Right cardiac atrium (tissue), 5 donors: ENCODE measurements at regions not wholly inside any gene's neighbourhood (a gene's known extent, or its start where the extent isn't known, plus 50 kb on each side); places are given as distances from the start of the nearest gene placed in this dataset.

ENCODE experiments used
- ATAC-seq, 2 donors: fragments of 200-7000 bp; cut with Tn5 transposase; one replicate each; pipeline versions ENCODE4 v1.8.0 to v1.9.1; 2020; ENCODE audit warnings: moderate library complexity in 2 of 2, mild to moderate bottlenecking in 1 of 2
- DNase-seq, 3 donors: peaks; one replicate each; pipeline ENCODE4 v3.0.0-alpha.2; 2020
- H3K27ac ChIP-seq: one replicate; pipeline ENCODE4 v1.5.1; 2013; ENCODE audit warnings: mild to moderate bottlenecking, low read length, control low read depth, moderate library complexity
- H3K27me3 ChIP-seq: one replicate; pipeline ENCODE4 v1.6.1; 2013; ENCODE audit not compliant: control insufficient read depth, insufficient read depth
- H3K4me1 ChIP-seq: one replicate; pipeline ENCODE4 v1.6.1; 2013; ENCODE audit warnings: low read length; ENCODE audit not compliant: control insufficient read depth, insufficient read depth
- H3K4me3 ChIP-seq: one replicate; pipeline ENCODE4 v1.5.1; 2013; ENCODE audit warnings: low read length, control low read depth
- H3K9me3 ChIP-seq: one replicate; pipeline ENCODE4 v1.6.1; 2013; ENCODE audit warnings: low read length; ENCODE audit not compliant: control insufficient read depth
- WGBS: extraction: QIAGEN DNeasy Blood & Tissue Kit; methylation state at CpG from one replicate; pipeline ENCODE4 v1.1.7; 2013; 5-methylcytosine and 5-hydroxymethylcytosine counted together
- intact Hi-C, 4 donors: fragments of 100-400 bp; cut with DNase I; formaldehyde crosslinking; loops; one replicate each; pipeline versions ENCODE4 v1.11.0 to v1.14.0; 2022 to 2023
- donor health status: healthy with polysubstance abuse.
- donor health status: DM: no; HTN: yes; CAD: no.
- donor health status: DM: no; HTN: no; CAD: no.
- donor health status: DM: no; HTN: yes; CAD: no; lungs with severe emphysema.
- donor health status: DM: yes; HTN: yes; CAD: no.

DNA sequence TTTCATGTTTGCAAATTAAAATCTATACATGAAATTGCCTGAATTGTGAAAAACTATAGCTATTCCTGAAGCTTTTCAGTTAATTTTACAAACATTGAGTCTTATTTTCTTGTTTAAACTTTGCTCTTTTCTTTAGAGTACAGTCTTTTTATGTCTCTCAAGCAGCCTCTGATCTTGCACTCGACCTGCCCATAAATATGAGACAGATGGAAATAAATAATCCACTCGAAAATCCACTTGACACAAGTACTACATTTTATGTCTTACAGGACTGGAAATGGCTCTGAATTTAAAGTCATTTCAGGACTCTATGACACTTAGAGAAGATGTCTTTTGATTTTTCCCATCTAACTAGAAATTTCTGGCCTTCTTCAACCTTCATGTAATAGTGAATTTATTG, 283.8 kb downstream of the USP25 start:
- ATAC-seq = no peak
- Histone ChIP-seq H3K9me3 (no peaks in the 10 kb centered on the region), H3K4me1 (no peaks in the 10 kb centered on the region), H3K27me3 (no peaks in the 10 kb centered on the region), H3K27ac (no peak overlapping the region), H3K4me3 (no peak overlapping the region)
- no peak for DNase-seq
- WGBS = 65% methylated on average over 2 of the region's 2 CpGs
- intact Hi-C loops = no loop called here

DNA sequence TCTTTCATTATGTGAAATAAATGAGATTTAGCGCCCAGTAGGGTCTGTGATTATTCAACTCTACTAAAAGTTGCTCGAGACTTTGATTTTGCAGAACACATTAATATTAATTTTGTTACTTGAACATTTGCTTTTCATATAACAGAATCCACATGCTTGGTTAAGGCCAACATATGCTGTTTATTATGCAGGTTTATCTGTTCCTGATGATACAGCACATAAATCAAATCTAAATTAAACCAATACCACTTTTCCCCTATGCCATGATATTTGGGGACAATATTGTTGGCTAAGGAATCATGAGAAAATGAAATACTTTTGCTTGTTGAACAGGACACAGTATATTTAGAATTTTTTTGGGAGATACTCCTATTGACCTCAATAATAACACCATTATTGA, 291.1 kb downstream of the USP25 start:
- Histone ChIP-seq H3K27ac (no peak overlapping the region), H3K4me1 (no peaks in the 10 kb centered on the region), H3K27me3 (no peaks in the 10 kb centered on the region), H3K4me3 (no peak overlapping the region), H3K9me3 (no peaks in the 10 kb centered on the region)
- 91% methylated on average over 2 of the region's 2 CpGs for WGBS
- ATAC-seq (no peak), DNase-seq (no peak)
- intact Hi-C loops = no loop called here

DNA sequence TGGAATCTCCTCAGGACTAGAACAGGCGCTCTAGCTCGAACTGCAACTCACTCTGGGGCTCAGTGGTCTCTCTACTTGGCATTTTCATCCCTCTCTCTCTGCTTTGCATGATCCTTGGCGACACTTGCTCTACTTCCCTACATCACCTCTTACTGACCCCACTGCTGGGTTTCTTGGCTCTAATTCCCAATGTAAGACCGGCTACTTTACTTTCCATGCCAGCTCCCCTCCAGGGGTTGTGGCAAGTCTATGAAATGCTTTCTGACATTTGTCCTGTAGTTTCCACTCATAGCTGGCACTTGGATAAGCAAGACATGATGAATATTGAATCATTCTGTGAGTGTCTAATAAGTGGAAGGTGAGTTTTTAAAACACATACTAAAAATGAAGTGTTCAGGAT, 292.3 kb downstream of the USP25 start:
- Histone ChIP-seq H3K27me3 (no peaks in the 10 kb centered on the region), H3K4me1 (no peaks in the 10 kb centered on the region), H3K9me3 (no peaks in the 10 kb centered on the region), H3K4me3 (no peak overlapping the region), H3K27ac (no peak overlapping the region)
- DNase-seq = no peak
- 85% methylated on average over 4 of the region's 4 CpGs for WGBS
- intact Hi-C loops = no loop called here
- no peak for ATAC-seq

- H3K9me3 ChIP-seq = no peaks in the 10 kb centered on the region
- intact Hi-C loops = no loop called here
- H3K4me3 ChIP-seq = no peak overlapping the region
- ATAC-seq (no peak), DNase-seq (no peak)
- H3K27me3 ChIP-seq = no peaks in the 10 kb centered on the region
- no peak overlapping the region for H3K27ac ChIP-seq
- 62% methylated on average over 3 of the region's 3 CpGs for WGBS
- H3K4me1 ChIP-seq = no peaks in the 10 kb centered on the region
Measured at GRCh38 chr21:16022921-16023320, 293.1 kb downstream of the USP25 start.

DNA sequence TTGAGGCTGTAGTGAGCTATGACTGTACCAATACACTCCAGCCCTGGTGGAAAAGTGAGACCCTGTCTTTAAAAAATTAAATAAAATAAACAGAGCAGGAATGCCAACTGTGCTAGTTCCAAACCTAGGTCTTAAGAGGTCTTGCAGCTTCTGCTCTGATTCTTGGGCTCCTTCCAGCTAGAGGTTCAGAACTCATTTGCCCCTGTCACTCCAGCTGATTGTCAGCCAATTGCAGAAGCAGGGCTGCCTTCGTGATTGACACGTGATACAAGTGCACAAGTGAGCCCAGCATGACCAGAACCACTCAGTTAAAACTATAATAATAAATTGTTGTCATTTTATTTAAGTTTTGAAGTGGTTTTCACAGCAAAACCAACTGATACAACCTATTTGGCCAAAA, 298.4 kb downstream of the USP25 start:
- no peaks in the 10 kb centered on the region for H3K9me3 ChIP-seq
- no peaks in the 10 kb centered on the region for H3K27me3 ChIP-seq
- intact Hi-C loops = no loop called here
- no peak for ATAC-seq
- no peak for DNase-seq
- H3K27ac ChIP-seq = no peak overlapping the region
- 86% methylated on average over 2 of the region's 2 CpGs for WGBS
- H3K4me1 ChIP-seq = no peaks in the 10 kb centered on the region
- no peak overlapping the region for H3K4me3 ChIP-seq

GRCh38 chr21:16028941-16029464, 299.2 kb downstream of the USP25 start:
- Histone ChIP-seq H3K27me3 (no peaks in the 10 kb centered on the region), H3K4me1 (no peaks in the 10 kb centered on the region), H3K4me3 (no peak overlapping the region), H3K27ac (no peak overlapping the region), H3K9me3 (no peaks in the 10 kb centered on the region)
- WGBS = 69% methylated on average over 2 of the region's 2 CpGs
- DNase-seq (no peak), ATAC-seq (no peak)
- intact Hi-C loops = no loop called here

DNA sequence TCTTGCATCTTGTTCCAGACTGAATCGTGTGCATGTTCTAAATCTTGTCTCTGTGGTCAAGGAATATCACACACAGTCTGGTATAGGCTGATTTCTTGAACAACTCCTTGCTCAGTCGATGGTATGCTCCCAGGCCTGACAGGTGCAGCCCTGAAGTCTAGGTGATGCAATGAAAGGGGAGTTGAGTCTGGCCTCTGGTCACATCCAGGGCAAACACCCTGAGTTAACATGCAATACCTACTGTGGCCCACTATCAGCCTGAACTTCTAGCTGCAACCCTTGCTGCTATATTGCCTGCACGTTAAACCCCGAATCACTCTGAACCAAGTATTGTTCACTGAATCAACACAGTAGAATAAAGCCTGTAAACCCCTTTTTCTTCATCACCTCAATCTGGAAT, 303.4 kb downstream of the USP25 start:
- DNase-seq (no peak), ATAC-seq (no peak)
- intact Hi-C loops = no loop called here
- 92% methylated on average over 4 of the region's 4 CpGs for WGBS
- Histone ChIP-seq H3K9me3 (no peaks in the 10 kb centered on the region), H3K4me3 (no peak overlapping the region), H3K27ac (no peak overlapping the region), H3K27me3 (no peaks in the 10 kb centered on the region), H3K4me1 (no peaks in the 10 kb centered on the region)

- ATAC-seq (no peak), DNase-seq (no peak)
- intact Hi-C loops = no loop called here
Measured at GRCh38 chr21:16034446-16035190, 304.8 kb downstream of the USP25 start.

GRCh38 chr21:16037421-16037955, 307.7 kb downstream of the USP25 start:
- ATAC-seq = no peak
- Histone ChIP-seq H3K4me3 (no peak overlapping the region), H3K27ac (no peak overlapping the region), H3K27me3 (no peaks in the 10 kb centered on the region), H3K9me3 (no peaks in the 10 kb centered on the region), H3K4me1 (no peaks in the 10 kb centered on the region)
- intact Hi-C loops = no loop called here
- 62% methylated on average over 5 of the region's 5 CpGs for WGBS
- DNase-seq = no peak

More at GRCh38 chr21:16034446-16035190, 304.8 kb downstream of the USP25 start:
- Histone ChIP-seq H3K27ac (no peak overlapping the region), H3K4me1 (no peaks in the 10 kb centered on the region), H3K9me3 (no peaks in the 10 kb centered on the region), H3K27me3 (no peaks in the 10 kb centered on the region), H3K4me3 (no peak overlapping the region)
- 0% methylated on average over 1 of the region's 1 CpG for WGBS

- ATAC-seq (no peak), DNase-seq (no peak)
- Histone ChIP-seq H3K4me3 (no peak overlapping the region), H3K27me3 (no peaks in the 10 kb centered on the region), H3K27ac (no peak overlapping the region), H3K4me1 (no peaks in the 10 kb centered on the region), H3K9me3 (no peaks in the 10 kb centered on the region)
- intact Hi-C loops = no loop called here
- 80% methylated on average over 3 of the region's 3 CpGs for WGBS
Measured at GRCh38 chr21:16040601-16041000, 310.8 kb downstream of the USP25 start.

DNA sequence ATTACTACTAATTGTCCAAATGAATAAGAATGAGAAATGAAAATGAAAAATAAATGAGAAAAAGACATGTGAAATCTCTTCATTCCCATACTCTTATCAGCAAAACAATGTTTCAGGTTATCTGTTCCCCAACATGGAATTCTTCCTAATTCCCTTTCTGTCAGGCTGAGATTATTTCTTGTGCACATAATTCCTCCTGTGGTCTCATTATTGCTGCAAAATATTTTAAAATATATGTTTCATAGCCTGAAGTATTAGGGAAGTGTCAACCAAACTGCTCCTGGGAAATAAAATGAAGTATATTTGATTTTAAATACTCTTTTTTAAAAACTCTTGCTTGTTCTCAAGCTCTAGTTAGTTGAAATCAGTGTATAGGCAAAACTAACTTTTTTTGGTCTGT, 314.9 kb downstream of the USP25 start:
- ATAC-seq (no peak), DNase-seq (no peak)
- Histone ChIP-seq H3K9me3 (no peaks in the 10 kb centered on the region), H3K27ac (no peak overlapping the region), H3K27me3 (no peaks in the 10 kb centered on the region), H3K4me1 (no peaks in the 10 kb centered on the region), H3K4me3 (no peak overlapping the region)
- intact Hi-C loops = no loop called here
